BJ (cell line): ENCODE measurements at regions not wholly inside any gene's neighbourhood (a gene's known extent, or its start where the extent isn't known, plus 50 kb on each side); places are given as distances from the start of the nearest gene placed in this dataset.

Experiments used
- CTCF ChIA-PET: fragments of 350-600 bp; formaldehyde crosslinking; extraction: SDS; loops from one replicate; lab custom pipeline; 2021; ENCODE audit warnings: antibody characterized with exemption, inconsistent platforms; lab: Yijun Ruan, JAX
- POLR2A ChIA-PET: fragments of 300-600 bp; sonication (Branson Sonifier 250); formaldehyde crosslinking; extraction: SDS; loops from one replicate; lab custom pipeline; 2021; ENCODE audit warnings: antibody characterized with exemption; lab: Charles Lee
- DNase-seq: peaks from one replicate; pipeline ENCODE4 v3.0.0-alpha.2; 2011; ENCODE audit warnings: low read depth
- H3K27me3 ChIP-seq: 2 replicates; pipeline ENCODE4 v1.6.0; 2011; ENCODE audit warnings: low read length; ENCODE audit not compliant: control insufficient read depth, insufficient read depth
- H3K36me3 ChIP-seq: 2 replicates; pipeline ENCODE4 v1.5.1; 2011; ENCODE audit warnings: low read length; ENCODE audit not compliant: control insufficient read depth, insufficient read depth
- H3K4me3 ChIP-seq: 2 replicates; pipeline ENCODE4 v1.5.1; 2011; ENCODE audit warnings: low read depth, mild to moderate bottlenecking, control low read depth, low read length
- CTCF ChIP-seq: IDR thresholded peaks from 2 replicates; pipeline ENCODE4 v1.5.1; 2011; ENCODE audit warnings: low read depth, mild to moderate bottlenecking, control low read depth, inconsistent platforms, low read length, moderate library complexity; ENCODE audit not compliant: insufficient read depth

- DNase-seq = no peak
- Histone ChIP-seq H3K27me3 (peaks cover 16% of the 10 kb centered on the region), H3K36me3 (no peaks in the 10 kb centered on the region), H3K4me3 (no peak overlapping the region)
- ChIA-PET POLR2A (interaction anchor here (0.7 kb wide), 1 partner anchor 163 kb away, joined by 4 read pairs; no protein-coding TSS in a partner anchor), CTCF (interaction anchor here (0.9 to 9.5 kb wide), 5 partner anchors 9 to 165 kb away, joined by 3 to 143 read pairs (median 3); no protein-coding TSS in a partner anchor)
- TF ChIP-seq CTCF = no peak
Measured at GRCh38 chr10:2929480-2930258, 137.7 kb upstream of the PFKP start.

GRCh38 chr10:2927958-2928840 lies 139.1 kb upstream of the PFKP start:
- ChIA-PET CTCF (interaction anchor here (0.7 to 9.5 kb wide), 16 partner anchors 8 to 146 kb away, joined by 3 to 143 read pairs (median 4); no protein-coding TSS in a partner anchor), POLR2A (no interaction called here)
- H3K4me3 ChIP-seq = no peak overlapping the region
- DNase-seq = no peak
- no peaks in the 10 kb centered on the region for H3K36me3 ChIP-seq
- peak; percentile 81 for TF ChIP-seq CTCF
- H3K27me3 ChIP-seq = peaks cover 12% of the 10 kb centered on the region

GRCh38 chr10:2926918-2927660 lies 140.3 kb upstream of the PFKP start:
- DNase-seq = no peak
- ChIA-PET CTCF (interaction anchor here (1.1 to 9.5 kb wide), 6 partner anchors 10 to 118 kb away, joined by 3 to 143 read pairs (median 5); no protein-coding TSS in a partner anchor), POLR2A (no interaction called here)
- H3K36me3 ChIP-seq = no peaks in the 10 kb centered on the region
- peaks cover 6% of the 10 kb centered on the region for H3K27me3 ChIP-seq
- H3K4me3 ChIP-seq = no peak overlapping the region
- no peak for TF ChIP-seq CTCF

GRCh38 chr10:2925631-2926030 lies 141.7 kb upstream of the PFKP start:
- Histone ChIP-seq H3K4me3 (no peak overlapping the region), H3K27me3 (peaks cover 4% of the 10 kb centered on the region), H3K36me3 (no peaks in the 10 kb centered on the region)
- no peak for TF ChIP-seq CTCF
- ChIA-PET POLR2A (no interaction called here), CTCF (interaction anchor here (1.6 to 9.5 kb wide), 2 partner anchors 53 to 119 kb away, joined by 3 to 143 read pairs; no protein-coding TSS in a partner anchor)
- no peak for DNase-seq
